Ascending aorta (tissue), 2 donors: ENCODE measurements at regions not wholly inside any gene's neighbourhood (a gene's known extent, or its start where the extent isn't known, plus 50 kb on each side); places are given as distances from the start of the nearest gene placed in this dataset.
"Not testable (repeated sequence)": the region's sequence is repeated elsewhere in the genome, so short reads cannot be mapped to it uniquely, and the experiment has no call there.

ENCODE experiments used
- DNase-seq, 2 donors: peaks; one replicate each; pipeline ENCODE4 v3.0.0-alpha.2; 2019; ENCODE audit warnings: low spot score in 2 of 2
- H3K27ac ChIP-seq, 2 donors: fragments of 200-600 bp; sonication (generic); one replicate each; pipeline ENCODE4 v1.5.1; 2016 to 2017; ENCODE audit warnings: mild to moderate bottlenecking in 1 of 2
- H3K27me3 ChIP-seq: fragments of 200-600 bp; sonication (generic); one replicate; pipeline ENCODE4 v1.5.1; 2017
- H3K36me3 ChIP-seq, 2 donors: fragments of 200-600 bp; sonication (generic); one replicate each; pipeline ENCODE4 v1.5.1; 2016
- H3K4me1 ChIP-seq, 2 donors: fragments of 200-600 bp; sonication (generic); one replicate each; pipeline ENCODE4 v1.5.1; 2016 to 2017; ENCODE audit warnings: mild to moderate bottlenecking in 1 of 2
- H3K4me3 ChIP-seq, 2 donors: fragments of 200-600 bp; sonication (generic); one replicate each; pipeline ENCODE4 v1.5.1; 2016 to 2017; ENCODE audit warnings: mild to moderate bottlenecking in 1 of 2
- H3K9me3 ChIP-seq, 2 donors: fragments of 200-600 bp; sonication (generic); one replicate each; pipeline ENCODE4 v1.5.1; 2016
- intact Hi-C: fragments of 100-400 bp; cut with DNase I; formaldehyde crosslinking; loops from one replicate; pipeline ENCODE4 v1.15.1; 2023
- TF ChIP-seq, protein P1 (sequence below), 3 experiments: fragments of 200-600 bp in 2 of 3; fragments of 450-650 bp in 1 of 3; sonication (generic) in 2 of 3; IDR thresholded peaks; one replicate each; pipeline ENCODE4 v1.5.1; 2016 to 2019; ENCODE audit warnings: antibody characterized with exemption in 3 of 3, mild to moderate bottlenecking in 1 of 3, moderate library complexity in 1 of 3

DNA sequence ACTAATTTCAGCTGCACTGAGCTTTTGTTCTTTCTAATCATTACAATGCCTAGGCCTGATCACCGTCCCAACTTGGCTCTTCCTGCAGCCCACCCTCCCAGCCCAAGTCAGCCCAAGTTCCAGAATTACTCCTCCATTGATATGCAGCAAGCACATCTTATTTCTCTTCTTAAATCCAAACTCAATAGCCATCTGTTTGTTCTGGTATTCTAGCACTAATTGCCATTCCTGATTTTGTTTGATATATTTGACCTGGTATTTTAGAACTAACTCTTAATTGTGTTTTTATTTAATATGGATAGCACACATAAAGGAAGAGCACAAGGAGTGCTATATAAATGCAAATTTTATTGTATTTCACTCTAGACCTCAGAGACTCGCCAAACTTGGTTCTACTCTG, 241.2 kb downstream of the SKIDA1 start:
- Histone ChIP-seq H3K27ac (no peak overlapping the region), H3K27me3 (no peaks in the 10 kb centered on the region)
- intact Hi-C loops, result no loop called here

DNA sequence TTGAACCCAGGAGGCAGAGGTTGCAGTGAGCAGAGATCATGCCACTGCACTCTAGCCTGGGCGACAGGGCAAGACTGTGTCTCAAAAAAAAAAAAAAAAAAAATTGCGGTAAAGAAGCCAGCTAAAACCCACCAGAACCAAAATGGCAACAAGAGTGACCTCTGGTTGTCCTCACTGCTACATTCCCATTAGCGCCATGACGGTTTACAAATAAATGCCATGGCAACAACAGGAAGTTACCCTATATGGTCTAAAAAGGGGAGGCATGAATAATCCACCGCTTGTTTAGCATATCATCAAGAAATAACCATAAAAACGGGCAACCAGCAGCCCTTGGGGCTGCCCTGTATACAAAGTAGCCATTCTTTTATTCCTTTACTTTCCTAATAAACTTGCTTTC, 242.4 kb downstream of the SKIDA1 start:
- H3K4me1 ChIP-seq, H3K27me3 ChIP-seq, H3K27ac ChIP-seq, H3K9me3 ChIP-seq, DNase-seq, H3K4me3 ChIP-seq, intact Hi-C loops, H3K36me3 ChIP-seq: not testable (repeated sequence)

More for the DNA sequence above, 241.2 kb downstream of the SKIDA1 start:
- no peak overlapping the region for H3K4me3 ChIP-seq
- DNase-seq, result no peak
- H3K4me1 ChIP-seq, result no peaks in the 10 kb centered on the region
- no peaks in the 10 kb centered on the region for H3K36me3 ChIP-seq
- H3K9me3 ChIP-seq, result no peaks in the 10 kb centered on the region
- TF ChIP-seq, protein P1, sequence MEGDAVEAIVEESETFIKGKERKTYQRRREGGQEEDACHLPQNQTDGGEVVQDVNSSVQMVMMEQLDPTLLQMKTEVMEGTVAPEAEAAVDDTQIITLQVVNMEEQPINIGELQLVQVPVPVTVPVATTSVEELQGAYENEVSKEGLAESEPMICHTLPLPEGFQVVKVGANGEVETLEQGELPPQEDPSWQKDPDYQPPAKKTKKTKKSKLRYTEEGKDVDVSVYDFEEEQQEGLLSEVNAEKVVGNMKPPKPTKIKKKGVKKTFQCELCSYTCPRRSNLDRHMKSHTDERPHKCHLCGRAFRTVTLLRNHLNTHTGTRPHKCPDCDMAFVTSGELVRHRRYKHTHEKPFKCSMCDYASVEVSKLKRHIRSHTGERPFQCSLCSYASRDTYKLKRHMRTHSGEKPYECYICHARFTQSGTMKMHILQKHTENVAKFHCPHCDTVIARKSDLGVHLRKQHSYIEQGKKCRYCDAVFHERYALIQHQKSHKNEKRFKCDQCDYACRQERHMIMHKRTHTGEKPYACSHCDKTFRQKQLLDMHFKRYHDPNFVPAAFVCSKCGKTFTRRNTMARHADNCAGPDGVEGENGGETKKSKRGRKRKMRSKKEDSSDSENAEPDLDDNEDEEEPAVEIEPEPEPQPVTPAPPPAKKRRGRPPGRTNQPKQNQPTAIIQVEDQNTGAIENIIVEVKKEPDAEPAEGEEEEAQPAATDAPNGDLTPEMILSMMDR (IDR thresholded peaks at IDR 0.05), result no peak

DNA sequence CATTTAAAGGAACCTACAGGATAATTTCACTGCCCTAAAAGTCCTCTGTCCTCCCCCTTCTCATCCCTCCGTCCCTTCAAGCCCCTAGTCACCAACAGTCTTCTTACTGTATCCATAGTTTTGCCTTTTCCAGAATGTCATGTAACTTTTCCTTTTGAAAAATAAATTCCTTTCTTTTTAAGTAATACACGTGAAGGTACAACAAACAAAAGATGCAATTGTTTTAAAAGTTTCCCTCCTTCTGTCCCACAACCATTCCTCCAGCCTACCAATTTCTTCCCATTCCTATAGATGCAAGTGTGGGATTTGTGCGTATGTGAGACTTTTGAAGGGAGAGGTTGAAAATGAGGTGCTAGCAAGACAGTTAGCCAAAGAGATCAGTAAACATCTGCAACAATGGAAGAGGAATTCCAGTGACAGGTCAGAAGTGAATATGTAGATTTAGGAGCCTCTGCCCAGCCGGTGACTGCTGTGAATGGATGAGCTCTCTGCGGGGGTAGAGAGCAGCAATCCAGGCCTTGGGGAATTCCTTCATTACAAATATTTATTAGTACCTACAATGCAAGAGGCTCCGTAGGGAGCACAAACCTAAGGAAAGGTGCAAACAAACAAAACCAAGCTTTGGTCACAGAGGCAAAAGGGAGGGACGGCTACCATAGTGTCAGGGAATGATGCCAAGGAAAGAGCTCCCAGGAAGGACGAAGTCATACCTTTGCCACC, 243.6 kb downstream of the SKIDA1 start:
- DNase-seq, result no peak
- no peaks in the 10 kb centered on the region for H3K27me3 ChIP-seq
- H3K4me3 ChIP-seq, result no peak overlapping the region
- H3K36me3 ChIP-seq, result no peaks in the 10 kb centered on the region
- no peak overlapping the region for H3K27ac ChIP-seq
- TF ChIP-seq, protein P1 (IDR thresholded peaks at IDR 0.05), result no peak
- H3K9me3 ChIP-seq, result no peaks in the 10 kb centered on the region
- intact Hi-C loops, result no loop called here
- H3K4me1 ChIP-seq, result peaks cover 0 to 2% of the 10 kb centered on the region in 2 donors

DNA sequence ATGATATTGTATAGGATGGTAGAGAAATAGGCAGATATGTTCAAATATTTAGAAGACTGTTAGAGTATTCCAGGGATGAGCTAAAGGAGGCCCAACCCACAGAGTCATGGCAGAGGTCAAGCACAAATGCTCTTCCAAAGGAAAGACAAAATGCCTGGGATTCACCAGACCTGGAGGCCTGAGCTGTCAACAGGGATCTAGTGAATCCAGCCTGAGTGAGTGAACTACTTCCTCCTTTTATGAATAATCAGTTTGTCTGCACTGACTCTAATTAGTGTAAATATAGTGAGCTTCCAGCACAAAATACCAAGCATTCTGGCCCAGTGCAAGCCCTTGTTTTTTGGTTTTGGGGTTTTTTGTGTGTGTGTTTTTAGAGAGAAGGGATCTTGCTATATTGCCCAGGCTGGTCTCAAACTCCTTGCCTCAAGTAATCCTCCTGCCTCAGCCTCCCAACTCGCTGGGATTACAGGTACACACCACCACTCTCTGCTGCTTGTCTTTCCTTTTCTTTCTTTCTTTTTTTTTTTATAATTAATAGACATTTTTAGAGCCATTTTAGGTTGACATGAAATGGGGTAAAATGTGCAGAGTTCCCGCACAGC, 244.4 kb downstream of the SKIDA1 start:
- TF ChIP-seq, protein P1 (IDR thresholded peaks at IDR 0.05), result no peak
- Histone ChIP-seq H3K9me3 (no peaks in the 10 kb centered on the region), H3K4me1 (peaks cover 0 to 2% of the 10 kb centered on the region in 2 donors), H3K27ac (no peak overlapping the region), H3K36me3 (no peaks in the 10 kb centered on the region), H3K27me3 (no peaks in the 10 kb centered on the region), H3K4me3 (no peak overlapping the region)
- intact Hi-C loops, result no loop called here
- DNase-seq, result no peak

DNA sequence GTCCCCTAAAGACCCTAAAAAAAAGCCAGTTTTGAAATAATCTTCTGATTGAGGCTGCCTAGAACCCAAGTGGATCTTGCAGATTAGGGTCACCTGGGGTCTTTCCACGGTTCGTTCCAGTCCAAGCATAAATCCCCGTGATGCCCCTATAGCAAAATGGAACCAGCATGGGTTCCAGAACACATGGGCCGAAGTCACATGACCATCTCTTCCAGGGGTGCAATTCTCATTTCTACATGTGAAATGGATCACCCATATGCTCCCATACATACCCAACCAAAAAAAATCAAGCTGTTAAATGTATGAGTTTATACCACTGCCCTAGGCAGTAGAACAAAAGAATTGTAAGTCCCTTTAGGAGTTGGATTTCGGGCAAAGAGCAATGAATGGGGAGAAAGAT, 245.4 kb downstream of the SKIDA1 start:
- no peaks in the 10 kb centered on the region for H3K27me3 ChIP-seq
- H3K4me1 ChIP-seq, result peaks cover 0 to 2% of the 10 kb centered on the region in 2 donors
- no peak for DNase-seq
- no peaks in the 10 kb centered on the region for H3K36me3 ChIP-seq
- intact Hi-C loops, result no loop called here
- H3K9me3 ChIP-seq, result no peaks in the 10 kb centered on the region
- TF ChIP-seq, protein P1 (IDR thresholded peaks at IDR 0.05), result no peak
- H3K27ac ChIP-seq, result no peak overlapping the region
- no peak overlapping the region for H3K4me3 ChIP-seq

DNA sequence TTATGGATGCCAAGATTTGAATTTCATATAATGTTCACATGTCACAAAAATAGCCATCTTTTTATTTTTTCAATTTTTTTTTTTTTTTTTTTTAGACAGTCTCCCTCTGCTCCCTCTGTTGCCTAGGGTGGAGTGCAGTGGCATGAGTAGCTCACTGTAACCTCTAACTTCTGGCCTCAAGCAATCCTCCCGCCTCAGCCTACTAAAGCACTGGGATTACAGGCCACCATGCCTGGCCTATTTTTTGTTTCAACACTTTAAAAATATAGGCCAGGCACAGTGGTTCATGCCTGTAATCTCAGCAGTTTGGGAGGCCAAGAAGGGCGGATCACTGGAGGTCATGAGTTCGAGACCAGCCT, 246.3 kb downstream of the SKIDA1 start:
- Histone ChIP-seq H3K4me1 (peaks cover 0 to 2% of the 10 kb centered on the region in 2 donors), H3K27me3 (no peaks in the 10 kb centered on the region), H3K27ac (no peak overlapping the region), H3K9me3 (no peaks in the 10 kb centered on the region), H3K36me3 (no peaks in the 10 kb centered on the region), H3K4me3 (no peak overlapping the region)
- no peak for DNase-seq
- TF ChIP-seq, protein P1 (IDR thresholded peaks at IDR 0.05), result no peak
- intact Hi-C loops, result loop anchor here (2.0 kb wide), 2 partner anchors 216 to 454 kb away; no protein-coding TSS in a partner anchor
